Activated naive CD4-positive, alpha-beta T cell treated with anti-CD3 and anti-CD28 coated beads, Interleukin-2, amount 50 U/mL, for 72 hours (primary cell): ENCODE measurements at regions not wholly inside any gene's neighbourhood (a gene's known extent, or its start where the extent isn't known, plus 50 kb on each side); places are given as distances from the start of the nearest gene placed in this dataset.
"Not testable (repeated sequence)": the region's sequence is repeated elsewhere in the genome, so short reads cannot be mapped to it uniquely, and the experiment has no call there.

ENCODE experiments used
- ATAC-seq, 2 donors: fragments of 150-1000 bp; cut with Tn5 transposase; 2 replicates each; pipeline ENCODE4 v1.10.0; 2021; ENCODE audit warnings: mild to moderate bottlenecking in 2 of 2, moderate library complexity in 2 of 2
- DNase-seq, 2 donors: peaks; one replicate each; pipeline ENCODE4 v3.0.0; 2021 to 2022; ENCODE audit warnings: low spot score in 2 of 2
- H3K27ac Mint-ChIP-seq, 2 donors: one replicate each; pipeline ENCODE4 v1.8.0; 2022; ENCODE audit warnings: mild to moderate bottlenecking in 2 of 2, mixed read lengths in 2 of 2
- H3K36me3 Mint-ChIP-seq, 2 donors: one replicate each; pipeline ENCODE4 v1.8.0; 2022; ENCODE audit warnings: mixed read lengths in 2 of 2
- H3K9me3 Mint-ChIP-seq, 2 donors: one replicate each; pipeline ENCODE4 v1.8.0; 2022; ENCODE audit warnings: mixed read lengths in 2 of 2

DNA sequence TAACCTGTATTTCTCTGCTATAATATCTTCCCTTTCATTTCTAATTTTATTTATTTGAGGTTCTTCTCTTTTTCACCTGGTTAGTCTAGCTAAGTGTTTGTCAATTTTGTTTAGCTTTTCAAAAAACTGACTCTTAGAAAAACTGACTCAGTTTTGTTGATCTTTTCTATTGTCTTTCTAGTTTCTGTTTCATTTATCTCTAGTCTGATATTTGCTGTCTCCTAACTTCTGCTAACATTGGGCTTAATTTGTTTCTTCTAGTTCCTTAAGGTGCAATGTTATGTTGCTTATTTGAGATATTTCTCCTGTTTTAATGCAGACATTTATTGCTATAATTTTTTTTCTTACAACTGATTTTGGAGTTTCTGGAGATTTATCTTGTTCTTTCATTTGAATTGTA lies 1011.0 kb downstream of the EPHA7 start:
- Mint-ChIP-seq H3K27ac (no peak overlapping the region), H3K36me3 (no peaks in the 10 kb centered on the region), H3K9me3 (peaks cover 14 to 19% of the 10 kb centered on the region in 2 donors)
- ATAC-seq (no peak), DNase-seq (no peak)

DNA sequence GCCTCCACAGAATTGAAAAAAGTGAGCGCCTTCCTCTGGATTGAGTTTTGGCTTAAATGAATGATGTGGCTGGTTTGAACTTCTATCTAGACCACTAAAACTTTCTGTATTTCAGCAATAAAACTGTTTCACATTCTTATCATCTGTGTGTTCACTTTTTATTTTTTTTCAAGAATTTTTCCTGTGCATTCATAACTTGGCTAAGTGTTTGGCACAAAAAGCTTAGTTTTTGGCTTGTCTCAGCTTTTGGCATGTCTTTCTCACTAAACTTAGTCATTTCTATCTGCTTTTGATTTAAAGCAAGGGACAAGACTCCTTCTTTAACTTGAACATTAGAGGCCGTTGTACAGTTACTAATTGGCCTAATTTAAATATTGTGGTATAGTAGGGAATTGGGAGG lies 1015.1 kb downstream of the EPHA7 start:
- H3K9me3 Mint-ChIP-seq: peaks cover 10% of the 10 kb centered on the region in 2 donors
- no peak overlapping the region for H3K27ac Mint-ChIP-seq
- DNase-seq (no peak), ATAC-seq (no peak)
- no peaks in the 10 kb centered on the region for H3K36me3 Mint-ChIP-seq

DNA sequence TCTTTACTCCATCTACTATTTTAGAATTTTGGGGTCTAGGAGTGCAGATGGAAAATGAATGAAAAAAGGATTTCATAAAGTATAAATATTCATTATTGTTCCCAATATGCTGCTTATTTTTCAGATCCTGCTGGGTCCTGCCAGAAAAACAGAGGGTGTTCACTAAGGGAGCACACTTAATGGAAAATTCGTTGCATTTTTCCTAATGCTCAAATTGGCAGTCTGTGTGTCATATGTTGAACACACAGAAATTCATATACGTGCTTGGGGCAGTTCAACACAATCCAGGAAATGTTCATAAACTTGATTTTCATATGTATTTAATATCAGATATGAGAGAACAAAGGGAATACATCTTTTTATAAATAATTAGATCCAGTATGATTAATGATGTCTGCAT lies 1019.4 kb downstream of the EPHA7 start:
- ATAC-seq (no peak), DNase-seq (no peak)
- H3K27ac Mint-ChIP-seq: no peak overlapping the region
- H3K9me3 Mint-ChIP-seq: no peaks in the 10 kb centered on the region
- H3K36me3 Mint-ChIP-seq: no peaks in the 10 kb centered on the region

DNA sequence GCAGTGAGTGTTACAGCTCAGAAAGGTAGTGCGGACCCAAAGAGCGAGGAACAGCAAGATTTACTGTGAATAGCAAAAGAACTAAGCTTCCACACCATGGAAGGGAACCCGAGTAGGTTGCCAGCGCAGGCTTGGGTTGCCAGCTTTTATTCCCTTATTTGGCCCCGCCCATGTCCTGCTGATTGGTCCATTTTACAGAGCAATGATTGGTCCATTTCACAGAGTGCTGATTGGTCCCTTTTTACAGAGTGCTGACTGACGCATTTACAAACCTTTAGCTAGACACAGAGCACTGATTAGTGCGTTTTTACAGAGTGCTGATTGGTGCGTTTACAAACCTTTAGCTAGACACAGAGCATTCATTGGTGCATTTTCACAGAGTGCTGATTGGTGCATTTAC lies 1030.7 kb downstream of the EPHA7 start:
- not testable (repeated sequence) for H3K36me3 Mint-ChIP-seq, ATAC-seq, DNase-seq, H3K27ac Mint-ChIP-seq
- H3K9me3 Mint-ChIP-seq: peaks cover 0 to 12% of the 10 kb centered on the region in 2 donors

DNA sequence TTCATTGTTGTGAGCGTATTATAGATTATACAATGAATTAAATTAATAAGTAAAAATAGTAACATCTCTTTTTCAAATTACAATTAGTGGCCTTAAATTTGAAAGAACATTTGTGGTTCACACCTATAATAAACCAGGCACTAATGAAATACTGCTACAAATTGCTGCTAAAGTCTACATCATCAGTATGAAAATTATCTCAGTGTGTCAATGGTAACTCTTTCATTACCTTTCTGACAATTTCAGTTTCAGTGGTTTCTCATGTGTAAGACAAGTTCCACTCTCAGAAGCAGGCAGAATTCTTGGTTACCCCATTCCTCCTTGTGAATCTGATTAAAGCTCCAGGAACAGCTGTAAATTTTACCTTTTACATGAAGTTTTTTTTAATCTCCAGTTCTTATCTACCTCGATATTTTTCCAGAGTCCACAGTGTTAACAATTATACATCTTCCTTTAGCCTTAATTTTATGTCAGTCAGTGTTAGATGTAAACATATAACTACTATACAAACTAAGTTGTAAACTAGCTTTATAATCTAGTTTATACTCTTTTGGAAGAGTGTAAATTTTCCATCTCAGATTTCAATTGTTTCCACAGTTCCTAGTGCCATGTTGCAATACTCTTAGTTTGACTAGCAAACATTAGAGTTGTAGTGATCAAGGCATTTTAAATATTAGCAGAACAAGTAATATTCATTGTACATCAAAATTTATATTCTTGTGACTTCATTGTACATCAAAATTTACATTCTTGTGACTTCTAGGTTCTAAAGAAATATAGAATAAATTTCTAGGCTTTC lies 1038.4 kb downstream of the EPHA7 start:
- H3K27ac Mint-ChIP-seq: no peak overlapping the region
- no peaks in the 10 kb centered on the region for H3K36me3 Mint-ChIP-seq

DNA sequence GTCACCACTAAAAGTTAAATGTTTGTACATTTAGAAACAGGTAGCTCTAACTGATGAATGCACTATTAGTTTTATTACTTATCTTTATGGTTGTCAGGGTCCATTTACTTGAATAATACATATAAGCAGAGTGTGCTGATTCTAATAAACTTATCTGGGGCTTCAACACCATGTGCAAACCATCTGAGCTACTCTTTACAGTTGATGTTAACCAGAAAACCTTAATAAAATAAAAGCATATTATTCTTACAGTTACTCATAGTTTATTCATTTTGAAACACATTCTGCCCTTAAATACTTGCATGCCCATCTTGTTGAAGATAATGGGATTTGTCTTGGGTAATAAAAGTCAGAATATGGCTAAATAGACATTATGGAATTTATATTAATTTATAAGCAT lies 1042.2 kb downstream of the EPHA7 start:
- H3K36me3 Mint-ChIP-seq: no peaks in the 10 kb centered on the region
- no peaks in the 10 kb centered on the region for H3K9me3 Mint-ChIP-seq
- no peak for DNase-seq
- no peak for ATAC-seq
- H3K27ac Mint-ChIP-seq: no peak overlapping the region

More for the DNA sequence above, 1038.4 kb downstream of the EPHA7 start:
- DNase-seq (no peak), ATAC-seq (no peak)
- H3K9me3 Mint-ChIP-seq: peaks cover 0 to 1% of the 10 kb centered on the region in 2 donors

DNA sequence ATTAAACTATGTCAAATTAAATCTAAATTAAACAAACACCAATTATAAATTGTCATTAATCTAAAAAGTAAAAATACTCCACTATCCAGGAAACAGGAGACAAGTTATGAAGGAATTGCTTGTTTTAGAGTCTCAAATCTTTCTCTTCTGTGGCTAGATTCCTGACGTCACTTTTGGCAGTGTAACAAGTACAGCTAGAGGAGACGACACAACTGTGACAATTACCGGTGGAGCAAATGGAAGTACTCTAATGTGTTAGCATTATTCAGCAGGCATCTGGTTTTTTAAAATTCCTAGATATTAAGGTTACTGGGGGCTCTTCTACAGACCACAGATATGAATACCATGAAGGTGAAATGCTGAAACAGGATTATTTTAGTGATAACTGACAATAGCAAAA lies 1042.7 kb downstream of the EPHA7 start:
- no peak overlapping the region for H3K27ac Mint-ChIP-seq
- ATAC-seq (no peak), DNase-seq (no peak)
- no peaks in the 10 kb centered on the region for H3K36me3 Mint-ChIP-seq
- no peaks in the 10 kb centered on the region for H3K9me3 Mint-ChIP-seq

DNA sequence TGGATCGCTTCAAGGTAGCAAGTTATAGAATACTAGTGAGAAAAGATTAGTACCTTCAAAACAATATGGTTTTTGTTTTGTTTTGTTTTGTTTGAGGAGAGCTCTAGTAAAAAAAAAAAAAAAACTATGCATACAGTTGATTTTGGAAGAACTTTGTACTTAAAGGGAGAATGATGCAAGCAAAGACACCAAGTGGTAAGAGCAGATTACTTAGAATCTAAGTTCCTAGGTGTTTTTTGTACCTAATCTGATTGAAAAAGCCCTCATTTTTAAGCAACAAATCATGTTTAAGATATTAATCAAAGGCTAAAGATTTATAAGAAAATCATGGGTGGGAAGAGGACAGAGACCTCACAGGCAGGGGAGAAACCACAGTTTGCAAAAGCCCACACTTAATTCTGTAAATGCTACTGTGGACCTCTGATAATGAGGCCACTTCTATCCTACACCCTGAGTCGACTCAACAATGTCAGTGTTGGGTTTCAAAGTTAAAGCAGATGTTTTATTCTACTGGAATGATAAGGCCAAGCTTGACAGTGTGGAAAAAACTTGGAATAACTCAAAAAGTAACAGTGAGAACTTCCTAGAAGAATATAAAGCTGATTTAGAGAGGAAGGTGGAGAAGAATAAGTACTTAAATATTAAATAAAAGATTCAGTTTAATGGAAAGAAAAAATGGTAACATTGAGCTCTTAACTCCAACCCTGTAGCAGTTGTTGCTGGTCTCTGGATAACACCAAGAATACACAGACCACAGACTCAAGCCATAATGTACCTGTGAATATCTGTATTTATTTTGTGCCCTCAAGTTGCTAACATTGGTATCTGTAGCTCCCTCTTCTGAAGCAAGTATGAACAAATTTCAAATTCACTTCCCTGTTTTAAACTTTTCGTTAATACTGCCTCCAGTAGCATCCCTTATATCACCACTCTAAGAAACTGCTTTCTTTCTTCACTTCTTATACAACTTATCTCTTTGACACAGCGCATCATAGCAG lies 1047.8 kb downstream of the EPHA7 start:
- H3K36me3 Mint-ChIP-seq: no peaks in the 10 kb centered on the region
- no peaks in the 10 kb centered on the region for H3K9me3 Mint-ChIP-seq
- H3K27ac Mint-ChIP-seq: no peak overlapping the region
- ATAC-seq: no peak
- DNase-seq: no peak

DNA sequence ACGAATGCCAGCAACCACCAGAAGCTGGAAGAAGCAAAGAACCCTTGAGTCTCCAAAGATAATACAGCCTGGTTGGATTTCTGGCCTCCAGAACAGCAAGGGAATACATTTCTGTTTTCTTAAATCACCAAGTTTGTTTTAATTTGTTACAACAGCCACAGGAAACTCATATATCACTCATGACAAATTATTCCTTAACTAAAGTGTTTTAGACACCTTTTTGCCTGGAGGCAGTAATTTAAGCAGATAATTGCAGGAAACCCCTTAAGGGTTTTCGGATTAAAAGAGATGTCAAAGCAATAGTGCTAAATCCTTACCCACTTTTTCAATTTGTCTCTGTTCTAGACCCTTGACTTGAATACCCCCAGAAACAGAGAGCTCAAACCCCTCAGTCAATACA lies 1050.0 kb downstream of the EPHA7 start:
- ATAC-seq (no peak), DNase-seq (no peak)
- no peak overlapping the region for H3K27ac Mint-ChIP-seq
- peaks cover 0 to 9% of the 10 kb centered on the region in 2 donors for H3K9me3 Mint-ChIP-seq
- H3K36me3 Mint-ChIP-seq: peaks cover 0 to 5% of the 10 kb centered on the region in 2 donors

DNA sequence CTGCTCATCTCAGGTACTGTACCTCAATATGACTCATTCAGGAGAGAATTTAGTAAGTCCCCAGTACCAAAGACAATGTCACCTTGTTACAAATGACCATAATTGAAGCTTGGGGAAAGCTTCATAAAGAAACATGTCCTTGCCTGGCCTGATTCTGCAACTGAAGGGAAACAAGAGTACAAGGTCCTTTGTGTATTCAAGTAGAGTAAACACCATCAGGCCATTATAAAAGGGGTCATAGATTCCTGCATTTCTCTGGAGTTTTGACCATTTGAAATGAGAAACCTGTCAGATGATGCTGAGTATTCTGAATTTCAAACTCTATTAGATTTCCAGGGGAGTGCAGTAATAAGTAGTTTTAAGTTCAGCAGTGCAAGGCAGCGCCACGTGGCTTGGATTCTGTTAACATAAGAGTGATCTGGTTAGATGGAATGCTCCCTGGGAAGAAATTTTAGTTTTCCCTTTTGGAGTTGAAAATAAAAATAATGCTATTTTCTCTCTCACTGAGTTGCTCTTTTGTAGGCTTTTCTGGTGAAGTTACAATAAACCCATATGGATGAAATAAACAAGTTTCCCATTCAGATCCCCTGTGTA lies 1054.3 kb downstream of the EPHA7 start:
- ATAC-seq (no peak), DNase-seq (no peak)
- Mint-ChIP-seq H3K27ac (no peak overlapping the region), H3K9me3 (peaks cover 0 to 9% of the 10 kb centered on the region in 2 donors), H3K36me3 (peaks cover 0 to 5% of the 10 kb centered on the region in 2 donors)

DNA sequence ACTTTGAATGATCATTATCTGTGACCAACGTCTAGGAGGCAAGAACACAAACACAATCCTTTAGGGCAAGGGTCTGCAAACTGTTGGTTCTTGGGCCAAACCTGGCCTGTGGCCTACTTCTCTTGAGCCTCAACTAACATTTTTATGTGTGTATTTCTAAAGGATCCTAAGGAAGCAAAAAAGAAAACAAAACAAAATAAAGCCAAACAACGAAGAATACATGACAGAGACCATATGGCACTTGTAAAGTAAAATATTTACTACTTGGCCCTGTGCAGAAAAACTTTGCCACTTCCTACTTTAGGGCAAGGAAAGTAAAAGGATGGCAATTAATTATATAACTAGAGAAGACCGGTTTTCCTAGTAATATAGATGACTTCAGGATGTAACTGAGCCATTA lies 1056.2 kb downstream of the EPHA7 start:
- peaks cover 0 to 9% of the 10 kb centered on the region in 2 donors for H3K9me3 Mint-ChIP-seq

DNA sequence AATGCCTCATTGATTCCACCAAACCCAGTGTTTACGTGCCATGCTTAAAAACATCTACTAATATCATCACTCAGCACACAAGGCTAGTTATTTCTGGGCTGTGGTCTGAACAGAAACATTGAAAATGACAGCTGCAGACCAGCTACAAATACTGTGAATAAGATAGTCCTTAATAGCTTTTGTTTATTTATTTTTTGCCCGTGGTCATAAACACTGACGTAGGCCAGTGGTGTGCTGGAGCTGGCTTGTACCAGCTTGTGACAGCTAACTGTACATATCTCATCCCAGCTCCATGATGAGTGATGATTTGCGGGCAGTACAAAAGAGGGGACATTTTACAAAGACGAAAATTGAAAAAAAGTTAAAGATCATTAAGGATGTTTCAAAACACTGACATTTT lies 1057.0 kb downstream of the EPHA7 start:
- H3K27ac Mint-ChIP-seq: no peak overlapping the region
- peaks cover 0 to 5% of the 10 kb centered on the region in 2 donors for H3K36me3 Mint-ChIP-seq
- ATAC-seq (no peak), DNase-seq (no peak)
- peaks cover 0 to 9% of the 10 kb centered on the region in 2 donors for H3K9me3 Mint-ChIP-seq

More for the DNA sequence above, 1056.2 kb downstream of the EPHA7 start:
- Mint-ChIP-seq H3K36me3 (peaks cover 0 to 5% of the 10 kb centered on the region in 2 donors), H3K27ac (no peak overlapping the region)
- ATAC-seq (no peak), DNase-seq (no peak)

DNA sequence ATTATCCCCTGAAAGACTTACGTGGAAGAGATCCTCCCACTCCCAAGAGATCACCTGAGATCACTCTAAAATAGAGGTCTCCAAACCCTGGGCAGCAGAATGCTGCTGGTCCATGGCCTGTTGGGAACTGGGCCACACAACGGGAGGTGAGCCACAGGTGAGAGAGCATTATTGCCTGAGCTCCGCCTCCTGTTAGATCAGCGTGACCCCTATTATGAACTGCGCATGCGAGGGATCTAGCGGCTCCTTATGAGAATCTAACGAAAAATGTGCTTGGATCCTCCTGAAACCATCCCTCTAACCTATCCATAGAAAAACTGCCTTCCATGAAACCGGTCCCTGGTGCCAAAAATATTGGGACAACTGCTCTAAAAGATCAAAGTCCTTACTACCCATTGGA lies 1057.4 kb downstream of the EPHA7 start:
- no peak for DNase-seq
- no peak for ATAC-seq
- Mint-ChIP-seq H3K27ac (no peak overlapping the region), H3K36me3 (peaks cover 0 to 5% of the 10 kb centered on the region in 2 donors), H3K9me3 (peaks cover 0 to 9% of the 10 kb centered on the region in 2 donors)

DNA sequence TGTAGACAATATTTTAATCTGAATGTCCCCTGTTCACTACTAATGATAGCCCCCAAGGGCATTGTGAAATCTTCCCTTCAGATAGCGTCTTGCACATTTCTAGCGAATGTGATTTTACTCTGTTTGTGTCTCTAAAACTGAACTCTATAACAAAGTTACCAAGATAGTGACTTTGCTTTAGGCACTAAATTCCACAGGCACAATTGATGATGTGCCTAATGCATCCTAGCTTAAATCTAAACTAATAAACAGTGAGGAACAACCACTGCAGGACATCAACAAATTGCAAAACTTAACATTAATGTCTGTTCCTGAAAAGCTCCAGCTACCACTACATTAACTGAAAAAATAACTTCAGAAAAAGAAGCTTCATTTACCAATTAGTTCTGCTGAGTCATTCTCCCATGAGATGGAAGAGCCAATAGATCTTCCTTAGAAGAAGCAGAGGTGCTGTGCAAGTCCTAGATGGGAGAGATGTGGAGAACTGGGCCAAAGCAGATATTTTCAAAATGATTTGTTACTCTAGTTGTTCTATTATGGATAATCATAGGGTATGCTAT lies 1065.0 kb downstream of the EPHA7 start:
- Mint-ChIP-seq H3K36me3 (no peaks in the 10 kb centered on the region), H3K9me3 (peaks cover 5 to 7% of the 10 kb centered on the region in 2 donors), H3K27ac (no peak overlapping the region)
- no peak for DNase-seq
- ATAC-seq: no peak

DNA sequence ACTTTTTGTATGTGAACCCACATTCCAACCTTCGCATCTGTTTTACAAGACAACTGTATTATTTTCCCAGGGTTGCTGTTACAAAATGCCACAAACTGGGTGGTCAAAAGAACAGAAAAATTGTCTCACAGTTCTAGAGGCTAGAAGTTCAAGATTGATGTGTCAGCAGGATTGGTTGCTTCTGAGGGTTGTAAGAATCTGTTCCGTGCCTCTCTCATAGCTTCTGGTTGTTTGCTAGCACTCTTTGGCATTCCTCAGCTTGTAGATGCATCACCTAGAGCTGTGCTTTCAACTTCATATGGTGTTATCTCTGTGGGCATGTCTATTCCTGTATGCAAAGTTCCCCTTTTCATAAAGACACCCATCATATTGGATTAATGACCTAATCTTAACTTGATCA lies 1067.2 kb downstream of the EPHA7 start:
- Mint-ChIP-seq H3K27ac (no peak overlapping the region), H3K36me3 (no peaks in the 10 kb centered on the region), H3K9me3 (peaks cover 5 to 7% of the 10 kb centered on the region in 2 donors)
- DNase-seq (no peak), ATAC-seq (no peak)

DNA sequence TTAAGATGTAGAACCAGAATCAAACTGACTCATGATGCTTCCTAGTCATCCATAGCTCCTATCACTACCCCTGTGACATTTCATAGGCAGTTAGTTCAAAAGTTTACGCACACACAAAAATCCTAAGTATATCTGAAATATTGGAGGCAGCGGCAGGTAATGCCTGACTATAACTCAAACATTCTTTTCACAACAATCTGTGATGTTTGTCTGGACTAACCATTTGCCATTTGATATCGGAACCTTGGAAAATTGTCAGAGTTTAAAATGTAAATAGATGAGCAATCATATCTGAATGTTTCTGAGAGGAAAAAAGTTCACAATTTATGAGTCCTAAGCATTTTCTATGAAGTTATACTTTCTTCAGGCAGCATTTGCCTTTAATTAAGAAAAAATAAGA lies 1078.2 kb downstream of the EPHA7 start:
- Mint-ChIP-seq H3K27ac (no peak overlapping the region), H3K36me3 (no peaks in the 10 kb centered on the region), H3K9me3 (no peaks in the 10 kb centered on the region)
- ATAC-seq: no peak
- no peak for DNase-seq
